Gastrocnemius medialis (tissue), 4 donors: ENCODE measurements at regions not wholly inside any gene's neighbourhood (a gene's known extent, or its start where the extent isn't known, plus 50 kb on each side); places are given as distances from the start of the nearest gene placed in this dataset.
"Not testable (repeated sequence)": the region's sequence is repeated elsewhere in the genome, so short reads cannot be mapped to it uniquely, and the experiment has no call there.

Experiments used
- ATAC-seq, 2 donors: fragments of 150-250 bp; one replicate each; pipeline ENCODE4 v1.9.1; 2016
- DNase-seq, 2 donors: peaks; one replicate each; pipeline ENCODE4 v3.0.0-alpha.2; 2019
- H3K27ac ChIP-seq, 4 donors: fragments of 200-600 bp; sonication (generic); 1 replicate in 1 of 4; 2 replicates in 3 of 4; pipeline ENCODE4 v1.5.1; 2016 to 2018; ENCODE audit warnings: mild to moderate bottlenecking in 2 of 4, moderate library complexity in 1 of 4
- H3K27me3 ChIP-seq, 3 donors: fragments of 200-600 bp; sonication (generic) in 2 of 3; 1 replicate in 1 of 3; 2 replicates in 2 of 3; pipeline versions ENCODE4 v1.5.1 to v1.6.0; 2016 to 2019; ENCODE audit warnings: mild to moderate bottlenecking in 1 of 3, moderate library complexity in 1 of 3
- H3K36me3 ChIP-seq, 2 donors: fragments of 200-600 bp; sonication (generic) in 1 of 2; one replicate each; pipeline ENCODE4 v1.5.1; 2017 to 2018
- H3K4me1 ChIP-seq, 2 donors: fragments of 200-600 bp; sonication (generic) in 1 of 2; one replicate each; pipeline ENCODE4 v1.5.1; 2016 to 2017; ENCODE audit warnings: mild to moderate bottlenecking in 2 of 2
- H3K4me3 ChIP-seq, 4 donors: fragments of 200-600 bp; sonication (generic) in 3 of 4; 1 replicate in 1 of 4; 2 replicates in 3 of 4; pipeline ENCODE4 v1.5.1; 2016 to 2019; ENCODE audit warnings: mild to moderate bottlenecking in 2 of 4
- H3K9me3 ChIP-seq, 3 donors: fragments of 200-600 bp; sonication (generic) in 2 of 3; 1 replicate in 1 of 3; 2 replicates in 2 of 3; pipeline ENCODE4 v1.5.1; 2016 to 2019
- POLR2A ChIP-seq, 2 donors: fragments of 450-650 bp; IDR thresholded peaks; one replicate each; pipeline ENCODE4 v1.6.1; 2017; ENCODE audit warnings: antibody characterized with exemption in 2 of 2, mild to moderate bottlenecking in 2 of 2, moderate library complexity in 2 of 2
- in situ Hi-C, 4 donors: fragments of 200-750 bp; cut with MboI; loops; one replicate each; pipeline versions ENCODE4 v1.15.0 to v1.8.0; 2017; ENCODE audit warnings: low sequenced_read_pairs in 4 of 4
- intact Hi-C: fragments of 100-400 bp; cut with DNase I; formaldehyde crosslinking; loops from one replicate; pipeline ENCODE4 v1.15.1; 2023; ENCODE audit warnings: low total_unique reads
- TF ChIP-seq, protein P1 (sequence below), 5 experiments: fragments of 450-650 bp in 3 of 5; fragments of 200-600 bp in 2 of 5; sonication (generic) in 2 of 5; IDR thresholded peaks in 4 of 5; conservative IDR thresholded peaks in 1 of 5; 1 replicate in 4 of 5; 2 replicates in 1 of 5; pipeline ENCODE4 v1.5.1; 2016 to 2019; ENCODE audit warnings: antibody characterized with exemption in 5 of 5, mild to moderate bottlenecking in 3 of 5, moderate library complexity in 3 of 5

DNA sequence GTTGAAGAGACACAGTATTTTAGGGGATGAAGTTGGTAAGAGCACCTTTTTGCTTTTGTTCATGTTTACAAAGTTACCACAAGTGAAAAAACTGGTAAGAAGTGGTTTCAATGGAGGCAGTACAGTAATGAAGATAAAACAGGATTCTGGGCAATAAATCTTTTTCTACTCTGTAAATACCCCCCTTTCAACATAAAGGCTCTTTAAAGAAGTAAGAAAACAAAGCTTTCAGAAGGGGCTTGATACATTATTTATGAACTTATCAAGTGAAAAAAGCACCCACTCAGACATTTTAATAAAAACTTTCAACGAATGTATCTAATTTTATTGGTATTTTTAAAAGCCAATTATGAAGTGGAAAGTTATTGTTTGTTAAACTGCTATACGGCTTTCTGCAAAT, 522.9 kb downstream of the ZEB2 start:
- Histone ChIP-seq H3K4me3 (no peak overlapping the region), H3K27ac (no peak overlapping the region), H3K9me3 (no peaks in the 10 kb centered on the region), H3K27me3 (no peaks in the 10 kb centered on the region), H3K4me1 (peaks cover 0 to 2% of the 10 kb centered on the region in 2 donors), H3K36me3 (no peaks in the 10 kb centered on the region)
- intact Hi-C loops (no loop called here), in situ Hi-C loops (no loop called here)
- no peak for TF ChIP-seq POLR2A (IDR thresholded peaks at IDR 0.05)
- TF ChIP-seq, protein P1, sequence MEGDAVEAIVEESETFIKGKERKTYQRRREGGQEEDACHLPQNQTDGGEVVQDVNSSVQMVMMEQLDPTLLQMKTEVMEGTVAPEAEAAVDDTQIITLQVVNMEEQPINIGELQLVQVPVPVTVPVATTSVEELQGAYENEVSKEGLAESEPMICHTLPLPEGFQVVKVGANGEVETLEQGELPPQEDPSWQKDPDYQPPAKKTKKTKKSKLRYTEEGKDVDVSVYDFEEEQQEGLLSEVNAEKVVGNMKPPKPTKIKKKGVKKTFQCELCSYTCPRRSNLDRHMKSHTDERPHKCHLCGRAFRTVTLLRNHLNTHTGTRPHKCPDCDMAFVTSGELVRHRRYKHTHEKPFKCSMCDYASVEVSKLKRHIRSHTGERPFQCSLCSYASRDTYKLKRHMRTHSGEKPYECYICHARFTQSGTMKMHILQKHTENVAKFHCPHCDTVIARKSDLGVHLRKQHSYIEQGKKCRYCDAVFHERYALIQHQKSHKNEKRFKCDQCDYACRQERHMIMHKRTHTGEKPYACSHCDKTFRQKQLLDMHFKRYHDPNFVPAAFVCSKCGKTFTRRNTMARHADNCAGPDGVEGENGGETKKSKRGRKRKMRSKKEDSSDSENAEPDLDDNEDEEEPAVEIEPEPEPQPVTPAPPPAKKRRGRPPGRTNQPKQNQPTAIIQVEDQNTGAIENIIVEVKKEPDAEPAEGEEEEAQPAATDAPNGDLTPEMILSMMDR (IDR thresholded peaks at IDR 0.05 in 4 of 5, conservative IDR thresholded peaks at IDR 0.05 in 1 of 5), result no peak
- ATAC-seq (no peak), DNase-seq (no peak)

DNA sequence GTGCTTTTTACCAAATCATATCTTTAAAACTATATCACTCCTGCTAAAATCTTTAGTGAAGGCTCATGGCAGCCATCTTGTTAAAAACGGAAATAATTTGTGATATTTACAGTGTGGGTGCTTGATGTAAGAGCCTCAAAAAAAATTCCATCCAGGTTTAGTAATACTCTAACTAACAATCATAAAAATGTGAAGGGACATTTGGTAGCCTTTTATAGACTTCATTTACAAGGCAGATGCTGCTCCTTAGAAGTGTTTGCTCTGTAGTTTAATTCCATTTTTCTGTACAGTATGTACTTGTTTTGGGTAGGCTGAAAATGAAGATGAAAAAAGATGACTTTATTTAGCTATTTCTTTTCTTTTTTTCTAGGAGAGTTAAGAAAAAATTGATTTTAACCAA, 525.0 kb downstream of the ZEB2 start:
- in situ Hi-C loops (no loop called here), intact Hi-C loops (no loop called here)
- H3K4me3 ChIP-seq, result no peak overlapping the region
- H3K9me3 ChIP-seq, result no peaks in the 10 kb centered on the region
- H3K27me3 ChIP-seq, result no peaks in the 10 kb centered on the region
- TF ChIP-seq, protein P1 (IDR thresholded peaks at IDR 0.05 in 4 of 5, conservative IDR thresholded peaks at IDR 0.05 in 1 of 5), result no peak
- TF ChIP-seq POLR2A (IDR thresholded peaks at IDR 0.05), result no peak
- peaks cover 0 to 2% of the 10 kb centered on the region in 2 donors for H3K4me1 ChIP-seq
- H3K27ac ChIP-seq, result no peak overlapping the region
- ATAC-seq (no peak), DNase-seq (no peak)
- H3K36me3 ChIP-seq, result no peaks in the 10 kb centered on the region

DNA sequence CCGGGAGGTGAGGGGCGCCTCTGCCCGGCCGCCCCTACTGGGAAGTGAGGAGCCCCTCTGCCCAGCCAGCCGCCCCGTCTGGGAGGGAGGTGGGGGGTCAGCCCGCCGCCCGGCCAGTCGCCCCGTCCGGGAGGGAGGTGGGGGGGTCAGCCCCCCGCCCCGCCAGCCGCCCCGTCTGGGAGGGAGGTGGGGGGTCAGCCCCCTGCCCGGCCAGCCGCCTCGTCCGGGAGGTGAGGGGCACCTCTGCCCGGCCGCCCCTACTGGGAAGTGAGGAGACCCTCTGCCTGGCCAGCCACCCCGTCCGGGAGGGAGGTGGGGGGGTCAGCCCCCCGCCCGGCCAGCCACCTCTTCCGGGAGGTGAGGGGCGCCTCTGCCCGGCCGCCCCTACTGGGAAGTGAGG, 528.3 kb downstream of the ZEB2 start:
- DNase-seq, intact Hi-C loops, ATAC-seq, H3K27ac ChIP-seq, H3K36me3 ChIP-seq, H3K4me3 ChIP-seq, H3K4me1 ChIP-seq, H3K9me3 ChIP-seq, in situ Hi-C loops, H3K27me3 ChIP-seq: not testable (repeated sequence)

DNA sequence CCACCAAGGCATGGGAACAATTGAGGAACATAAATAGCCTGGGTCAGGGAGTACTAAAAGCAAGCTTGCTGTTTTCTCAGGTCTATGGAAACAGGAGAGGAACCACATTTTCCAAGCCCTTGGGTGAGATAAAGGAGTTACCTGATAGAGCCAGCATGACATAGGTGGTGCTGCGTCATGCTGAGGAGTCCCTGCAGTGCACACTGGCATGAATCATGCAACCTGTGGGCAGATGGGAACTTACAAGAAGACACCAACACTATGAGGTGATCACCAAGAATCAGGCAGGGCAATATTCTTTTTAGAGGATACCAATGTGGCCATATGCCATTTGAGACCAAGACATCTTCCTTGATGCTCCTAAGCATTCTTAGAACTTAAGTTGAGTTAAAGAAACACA, 531.8 kb downstream of the ZEB2 start:
- no peaks in the 10 kb centered on the region for H3K9me3 ChIP-seq
- no peak overlapping the region for H3K27ac ChIP-seq
- DNase-seq (no peak), ATAC-seq (no peak)
- no peaks in the 10 kb centered on the region for H3K4me1 ChIP-seq
- TF ChIP-seq POLR2A (IDR thresholded peaks at IDR 0.05), result no peak
- TF ChIP-seq, protein P1 (IDR thresholded peaks at IDR 0.05 in 4 of 5, conservative IDR thresholded peaks at IDR 0.05 in 1 of 5), result no peak
- H3K4me3 ChIP-seq, result no peak overlapping the region
- no peaks in the 10 kb centered on the region for H3K36me3 ChIP-seq
- intact Hi-C loops (no loop called here), in situ Hi-C loops (no loop called here)
- no peaks in the 10 kb centered on the region for H3K27me3 ChIP-seq

DNA sequence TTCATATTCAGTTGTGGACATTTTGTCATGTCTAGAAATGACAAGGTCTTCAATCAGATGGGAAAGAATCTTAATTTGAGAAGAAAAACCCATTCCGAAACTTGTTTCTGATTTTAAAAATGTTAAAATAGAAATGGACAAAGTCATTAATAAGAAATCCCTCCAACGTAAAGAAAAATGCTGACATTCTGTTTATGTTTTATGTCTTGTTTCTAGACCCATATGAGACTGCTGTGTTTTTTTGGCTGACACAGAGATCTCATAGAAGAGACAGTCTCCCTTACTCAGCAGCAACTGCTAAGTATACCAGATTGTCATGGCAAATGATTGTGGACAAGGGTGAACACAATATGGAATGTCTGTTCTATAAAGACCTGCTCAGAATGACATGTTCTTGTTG, 538.5 kb downstream of the ZEB2 start:
- Histone ChIP-seq H3K27me3 (no peaks in the 10 kb centered on the region), H3K27ac (no peak overlapping the region), H3K4me3 (no peak overlapping the region), H3K4me1 (no peaks in the 10 kb centered on the region), H3K36me3 (no peaks in the 10 kb centered on the region), H3K9me3 (no peaks in the 10 kb centered on the region)
- in situ Hi-C loops, result no loop called here
- ATAC-seq (no peak), DNase-seq (no peak)
- intact Hi-C loops, result no loop called here
- no peak for TF ChIP-seq POLR2A (IDR thresholded peaks at IDR 0.05)
- TF ChIP-seq, protein P1 (IDR thresholded peaks at IDR 0.05 in 4 of 5, conservative IDR thresholded peaks at IDR 0.05 in 1 of 5), result no peak
